GM13977 (cell line): ENCODE measurements at regions not wholly inside any gene's neighbourhood (a gene's known extent, or its start where the extent isn't known, plus 50 kb on each side); places are given as distances from the start of the nearest gene placed in this dataset.
"Not testable (repeated sequence)": the region's sequence is repeated elsewhere in the genome, so short reads cannot be mapped to it uniquely, and the experiment has no call there.

ENCODE experiments used
- DNase-seq: peaks from one replicate; pipeline ENCODE4 v3.0.0; 2012; ENCODE audit warnings: low spot score
- in situ Hi-C: fragments of 300-500 bp; cut with MboI; formaldehyde crosslinking; loops from one replicate; pipeline ENCODE4 v1.12.0; 2022; ENCODE audit warnings: low sequenced_read_pairs, low pct_unique_long_range_greater_than_20kb, mixed read lengths, inconsistent platforms; ENCODE audit not compliant: unreplicated experiment
- TF ChIP-seq, protein P1 (sequence below): IDR thresholded peaks from 2 replicates; pipeline ENCODE4 v1.5.1; 2012; ENCODE audit warnings: mild to moderate bottlenecking, control low read depth; ENCODE audit not compliant: insufficient read depth; ENCODE audit errors: extremely low read depth, missing control alignments

DNA sequence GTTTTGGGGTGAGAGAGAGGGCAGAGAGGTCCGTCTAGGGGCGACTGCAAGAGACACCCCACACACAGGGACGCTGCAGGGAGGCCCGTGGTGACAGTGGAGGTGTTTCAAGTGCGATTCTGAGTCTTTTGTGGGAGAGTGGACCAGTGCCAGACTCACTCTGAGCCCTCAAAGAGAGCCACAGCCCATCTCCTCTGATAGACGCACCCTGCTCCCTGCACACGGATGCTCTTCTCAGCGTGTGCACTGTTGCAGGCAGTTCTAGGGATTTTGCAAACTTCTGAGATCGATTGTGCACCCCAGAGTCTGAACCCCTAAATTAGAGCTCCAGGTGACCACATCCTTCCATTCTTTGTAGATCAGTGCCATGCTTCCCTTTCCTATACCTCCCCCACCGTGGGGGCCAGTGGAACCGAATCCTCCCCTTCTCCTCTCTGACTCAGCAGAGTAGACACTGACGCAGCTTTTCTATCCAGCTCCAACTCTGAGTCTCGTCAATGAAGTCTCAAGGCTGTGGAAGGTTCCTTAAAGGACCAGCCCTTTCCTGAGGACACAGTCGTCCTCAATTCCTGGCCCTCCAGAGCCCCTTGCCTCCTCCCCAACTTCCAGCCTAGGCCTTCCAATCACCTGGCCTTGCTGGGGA is 83.8 kb downstream of the TMEM130 start:
- DNase-seq: no peak
- TF ChIP-seq, protein P1, sequence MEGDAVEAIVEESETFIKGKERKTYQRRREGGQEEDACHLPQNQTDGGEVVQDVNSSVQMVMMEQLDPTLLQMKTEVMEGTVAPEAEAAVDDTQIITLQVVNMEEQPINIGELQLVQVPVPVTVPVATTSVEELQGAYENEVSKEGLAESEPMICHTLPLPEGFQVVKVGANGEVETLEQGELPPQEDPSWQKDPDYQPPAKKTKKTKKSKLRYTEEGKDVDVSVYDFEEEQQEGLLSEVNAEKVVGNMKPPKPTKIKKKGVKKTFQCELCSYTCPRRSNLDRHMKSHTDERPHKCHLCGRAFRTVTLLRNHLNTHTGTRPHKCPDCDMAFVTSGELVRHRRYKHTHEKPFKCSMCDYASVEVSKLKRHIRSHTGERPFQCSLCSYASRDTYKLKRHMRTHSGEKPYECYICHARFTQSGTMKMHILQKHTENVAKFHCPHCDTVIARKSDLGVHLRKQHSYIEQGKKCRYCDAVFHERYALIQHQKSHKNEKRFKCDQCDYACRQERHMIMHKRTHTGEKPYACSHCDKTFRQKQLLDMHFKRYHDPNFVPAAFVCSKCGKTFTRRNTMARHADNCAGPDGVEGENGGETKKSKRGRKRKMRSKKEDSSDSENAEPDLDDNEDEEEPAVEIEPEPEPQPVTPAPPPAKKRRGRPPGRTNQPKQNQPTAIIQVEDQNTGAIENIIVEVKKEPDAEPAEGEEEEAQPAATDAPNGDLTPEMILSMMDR: no peak
- in situ Hi-C loops: no loop called here

DNA sequence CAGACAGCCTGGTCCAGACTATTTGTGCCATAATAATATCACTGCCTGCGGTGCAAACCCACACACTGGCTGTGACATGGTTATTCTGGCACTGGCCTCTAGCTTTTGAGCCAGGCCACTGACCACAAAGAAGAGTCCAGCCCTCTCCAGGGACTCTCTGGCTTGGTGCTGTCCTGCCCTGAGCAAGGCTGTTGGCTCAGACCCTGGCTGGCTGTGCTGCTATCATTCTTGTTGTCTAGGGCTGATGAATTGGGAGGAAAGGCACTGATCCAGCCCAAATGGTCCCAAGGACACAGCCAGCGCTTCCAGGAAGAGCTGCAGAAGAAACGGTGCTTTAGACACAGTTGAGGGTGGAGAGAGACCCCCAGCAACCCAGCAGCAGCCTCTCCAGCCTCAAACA is 80.8 kb downstream of the TMEM130 start:
- DNase-seq: no peak
- in situ Hi-C loops: no loop called here
- TF ChIP-seq, protein P1: no peak

DNA sequence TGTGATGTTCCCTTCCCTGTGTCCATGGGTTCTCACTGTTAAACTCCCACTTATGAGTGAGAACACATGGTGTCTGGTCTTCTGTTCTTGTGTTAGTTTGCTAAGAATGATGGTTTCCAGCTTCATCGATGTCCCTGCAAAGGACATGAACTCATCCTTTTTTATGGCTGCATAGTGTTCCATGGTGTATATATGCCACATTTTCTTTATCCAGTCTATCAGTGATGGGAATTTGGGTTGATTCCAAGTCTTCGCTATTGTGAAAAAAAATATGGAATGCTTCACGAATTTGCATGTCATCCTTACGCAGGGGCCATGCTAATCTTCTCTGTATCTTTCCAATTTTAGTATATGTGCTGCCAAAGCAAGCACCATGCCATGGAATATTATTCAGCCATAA is 75.4 kb downstream of the TMEM130 start:
- in situ Hi-C loops, DNase-seq: not testable (repeated sequence)

DNA sequence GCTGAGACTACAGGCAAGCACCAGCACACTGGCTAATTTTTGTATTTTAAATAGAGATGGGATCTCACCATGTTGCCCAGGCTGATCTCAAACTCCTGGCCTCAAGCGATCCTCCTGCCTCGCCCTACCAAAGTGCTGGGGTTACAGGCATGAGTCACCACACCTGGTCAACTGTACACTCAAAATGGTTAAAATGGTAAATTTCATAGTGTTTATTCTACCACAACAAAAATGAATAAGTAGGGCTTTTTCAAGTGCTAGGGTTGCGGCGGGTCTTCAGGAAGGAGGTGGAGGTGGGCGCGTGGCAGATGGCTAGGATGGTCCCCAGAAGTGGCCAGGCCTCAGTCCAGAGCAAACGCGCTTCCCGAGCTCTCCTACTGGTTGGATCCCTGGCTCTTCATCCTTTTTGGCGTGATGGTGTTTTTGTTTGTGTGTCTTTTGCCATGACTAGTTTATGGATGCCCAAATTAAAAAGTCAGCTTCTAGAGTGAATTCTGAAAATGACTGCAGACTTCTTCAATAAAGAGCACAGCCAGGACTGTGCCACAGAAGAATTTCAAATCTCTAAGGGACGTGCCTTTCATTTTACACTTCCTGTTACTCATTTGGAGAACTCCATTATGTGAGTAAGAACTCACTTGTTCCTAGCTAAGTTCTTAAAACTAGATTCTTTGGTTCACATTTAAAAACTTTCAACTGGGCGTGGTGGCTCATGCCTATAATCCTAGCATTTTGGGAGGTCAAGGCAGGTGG is 73.9 kb downstream of the TMEM130 start:
- peak; percentile 65 for DNase-seq
- TF ChIP-seq, protein P1: no peak

More for the DNA sequence above, 73.9 kb downstream of the TMEM130 start:
- in situ Hi-C loops: no loop called here
